DMS153 (cell line): ENCODE measurements at regions not wholly inside any gene's neighbourhood (a gene's known extent, or its start where the extent isn't known, plus 50 kb on each side); places are given as distances from the start of the nearest gene placed in this dataset.

ENCODE experiments used
- DNase-seq: peaks from one replicate; lab custom pipeline; 2025; lab: John Stamatoyannopoulos, UW

GRCh38 chr18:40553029-40553428 lies 1402.0 kb upstream of the PIK3C3 start:
- no peak for DNase-seq

- DNase-seq = no peak
These were observed 1408.2 kb upstream of the PIK3C3 start for GRCh38 chr18:40546875-40547274.

DNA sequence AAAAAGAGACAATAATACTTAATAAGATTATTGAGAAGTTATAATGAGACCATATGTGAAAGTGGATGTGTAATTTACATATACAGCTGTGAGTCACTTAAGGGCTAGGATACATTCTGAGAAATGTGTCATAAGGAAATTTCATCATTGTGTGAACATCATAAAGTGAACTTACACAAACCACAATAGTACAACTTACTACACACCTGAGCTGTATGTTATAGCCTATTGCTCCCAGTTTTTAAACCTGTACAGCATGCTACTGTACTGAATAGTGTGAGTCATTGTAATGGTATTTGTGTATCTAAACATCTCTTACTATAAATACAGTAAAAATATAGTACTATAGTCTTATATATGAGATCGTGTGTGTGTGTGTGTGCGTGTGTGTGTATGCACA lies 1420.3 kb upstream of the PIK3C3 start:
- DNase-seq = no peak

DNA sequence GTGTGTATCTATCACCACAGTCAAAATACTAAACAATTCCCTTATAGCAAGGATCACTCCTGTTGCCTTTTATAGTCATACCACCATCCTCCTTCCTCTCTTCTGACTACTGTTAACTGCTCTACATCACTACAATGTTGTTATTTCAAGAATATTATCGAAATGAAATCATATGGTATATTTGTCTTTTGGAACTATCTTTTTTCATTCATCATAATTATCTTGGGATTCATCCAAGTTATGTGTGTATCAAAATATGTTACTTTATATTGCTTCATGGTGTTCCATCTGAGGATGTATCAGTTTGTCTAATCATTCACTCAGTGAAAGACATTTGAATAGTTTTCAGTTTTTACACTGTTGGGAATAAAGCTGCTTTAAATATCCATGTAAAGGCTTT lies 1423.0 kb upstream of the PIK3C3 start:
- no peak for DNase-seq

DNA sequence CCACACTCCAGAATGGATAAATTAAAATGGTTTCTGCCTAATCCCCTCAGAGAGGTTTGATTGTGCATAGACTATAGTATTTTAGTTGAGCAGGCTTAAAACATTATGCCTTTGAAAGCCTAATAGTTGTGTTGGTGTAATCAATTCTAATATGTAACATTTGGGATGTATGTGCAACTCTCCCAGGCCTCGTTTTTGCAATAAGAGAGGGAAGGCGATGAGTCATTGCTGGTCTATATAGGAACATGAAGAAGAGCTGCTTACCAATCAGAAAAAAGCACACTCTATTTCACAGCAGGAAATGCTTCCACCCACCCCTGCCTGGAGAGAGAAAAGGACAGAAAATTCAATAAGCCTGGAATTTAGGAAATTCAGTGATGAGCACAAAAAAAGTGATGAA lies 1424.0 kb upstream of the PIK3C3 start:
- DNase-seq = no peak

- DNase-seq = no peak
These were observed 1425.6 kb upstream of the PIK3C3 start for GRCh38 chr18:40529478-40529877.

DNA sequence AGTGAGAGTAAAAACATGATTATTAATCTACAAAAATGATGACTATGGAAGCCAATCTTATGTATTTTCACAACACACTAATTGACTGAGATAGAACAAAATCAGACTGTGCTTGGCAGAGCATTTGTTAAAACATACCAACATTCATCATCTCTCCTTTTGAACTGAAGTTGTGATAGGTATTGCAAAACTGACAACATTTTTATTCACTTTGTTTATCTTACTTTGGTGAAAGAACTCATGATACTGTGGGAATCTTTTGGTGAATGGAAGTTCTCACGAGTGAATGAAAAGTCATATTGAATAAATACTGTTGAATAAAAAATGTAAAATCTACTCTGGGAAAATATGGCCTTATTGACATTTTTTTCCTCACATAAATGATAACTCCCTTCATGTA lies 1430.2 kb upstream of the PIK3C3 start:
- no peak for DNase-seq

- no peak for DNase-seq
These were observed 1431.7 kb upstream of the PIK3C3 start for GRCh38 chr18:40523287-40523686.

DNA sequence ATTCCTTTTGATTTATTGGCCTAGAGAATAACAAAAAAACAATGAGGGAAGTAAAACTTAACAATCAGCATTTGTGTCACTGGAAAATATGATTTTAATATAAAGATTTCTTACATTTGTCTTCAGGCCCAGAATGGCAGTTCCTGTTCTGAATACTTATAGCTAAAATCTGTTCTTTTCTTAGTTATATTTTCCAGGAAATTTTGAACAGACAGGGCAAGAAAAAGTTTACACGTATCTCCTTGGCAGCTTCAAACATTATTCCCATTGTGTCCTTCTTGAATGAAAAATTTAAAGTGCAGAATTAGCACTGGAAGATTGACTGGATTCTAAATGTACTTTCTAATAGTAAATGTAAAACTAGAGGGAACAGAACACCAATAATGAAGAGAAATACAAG lies 1454.0 kb upstream of the PIK3C3 start:
- DNase-seq = no peak

DNA sequence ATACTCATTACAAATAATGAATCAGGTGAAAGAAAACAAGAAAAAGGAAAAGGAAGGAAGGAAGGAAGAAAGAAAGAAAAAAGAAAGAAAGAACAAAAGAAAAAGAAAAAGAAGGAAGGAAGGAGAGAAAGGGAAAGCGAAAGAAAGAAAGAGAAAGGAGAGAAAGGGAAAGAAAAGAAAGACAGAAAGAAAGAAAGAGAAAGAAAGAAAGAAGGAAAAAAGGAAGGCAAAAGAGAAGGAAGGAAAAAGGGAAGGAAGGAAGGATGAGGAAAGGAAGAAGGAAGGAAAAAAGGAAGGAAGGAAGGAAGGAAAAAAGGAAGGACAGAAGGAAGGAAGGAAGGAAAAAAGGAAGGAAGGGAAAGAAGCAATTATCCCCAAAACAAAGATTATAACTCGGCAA lies 1460.4 kb upstream of the PIK3C3 start:
- no peak for DNase-seq

GRCh38 chr18:40493316-40493715 lies 1461.7 kb upstream of the PIK3C3 start:
- no peak for DNase-seq

DNA sequence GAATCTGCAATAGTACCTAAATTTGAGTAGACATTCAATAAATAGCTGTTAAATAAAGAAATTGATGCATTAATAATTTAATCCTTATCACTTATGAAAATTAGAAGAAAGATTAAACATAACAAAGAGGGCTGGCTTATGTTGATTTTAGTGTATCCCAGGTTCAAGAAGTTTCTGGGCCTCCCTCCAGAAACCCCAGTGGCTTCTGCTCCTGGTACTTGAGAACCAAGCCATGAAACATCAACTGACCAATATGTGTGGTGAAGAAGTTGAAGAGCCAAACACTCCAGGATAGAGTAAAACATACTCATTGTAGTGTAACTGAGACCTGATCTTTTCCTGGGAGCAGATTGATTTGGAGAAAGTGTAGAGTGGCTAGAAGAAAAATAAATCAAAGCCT lies 1465.7 kb upstream of the PIK3C3 start:
- DNase-seq = no peak

DNA sequence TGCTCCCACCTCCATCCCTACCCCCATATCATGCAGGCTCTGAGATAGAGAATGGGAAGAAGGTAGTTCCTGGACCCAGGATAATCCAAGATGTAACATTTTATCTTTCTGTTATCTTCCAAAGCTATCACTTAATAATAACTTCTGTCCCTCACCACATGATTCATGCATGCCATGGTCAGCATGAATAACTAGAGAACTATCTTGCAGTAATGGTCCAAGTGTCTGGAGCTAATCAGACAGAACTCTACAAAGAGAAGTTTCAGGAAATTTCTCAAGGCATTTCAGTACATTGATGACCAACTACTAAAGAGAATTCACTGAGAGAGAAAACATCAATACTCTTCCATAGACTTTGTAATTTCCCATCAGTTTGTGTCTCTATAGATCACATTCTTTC lies 1469.7 kb upstream of the PIK3C3 start:
- DNase-seq = no peak

DNA sequence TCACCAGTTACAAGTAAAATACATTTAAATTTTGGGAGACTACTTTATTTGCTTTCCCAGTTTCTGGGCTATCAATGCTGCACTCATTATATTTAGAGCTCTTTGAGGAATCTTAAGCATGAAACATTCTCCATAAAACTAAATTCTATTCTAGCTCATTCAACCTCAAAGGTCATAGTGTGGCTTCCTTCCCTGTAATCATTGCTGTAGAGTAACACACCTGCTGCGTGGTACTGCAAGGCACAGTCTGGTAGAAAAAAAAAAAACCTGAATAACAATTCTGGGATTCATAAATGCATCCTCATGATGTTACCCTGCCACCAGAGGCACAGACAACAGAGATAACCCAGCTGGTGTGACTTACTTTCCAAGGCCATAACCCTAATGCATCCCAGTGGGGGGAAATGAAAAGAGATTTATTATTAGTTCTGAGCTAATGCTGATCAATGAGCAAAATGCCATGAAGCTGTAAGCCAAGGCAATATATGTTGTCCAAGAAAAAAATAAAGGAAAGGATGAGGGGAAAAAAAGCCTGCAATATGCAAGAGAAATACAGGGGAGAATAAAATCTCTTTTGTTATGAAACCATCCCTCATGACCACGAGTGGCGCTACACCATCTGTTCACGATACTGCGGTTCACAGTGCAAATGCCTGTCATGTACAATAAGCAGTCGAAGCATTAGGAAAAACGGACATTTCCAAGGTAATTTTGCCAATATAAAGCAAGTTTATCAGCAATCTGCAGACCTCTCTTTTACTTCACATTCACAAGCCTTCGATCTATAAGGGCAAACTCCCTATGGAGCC lies 1481.6 kb upstream of the PIK3C3 start:
- no peak for DNase-seq

DNA sequence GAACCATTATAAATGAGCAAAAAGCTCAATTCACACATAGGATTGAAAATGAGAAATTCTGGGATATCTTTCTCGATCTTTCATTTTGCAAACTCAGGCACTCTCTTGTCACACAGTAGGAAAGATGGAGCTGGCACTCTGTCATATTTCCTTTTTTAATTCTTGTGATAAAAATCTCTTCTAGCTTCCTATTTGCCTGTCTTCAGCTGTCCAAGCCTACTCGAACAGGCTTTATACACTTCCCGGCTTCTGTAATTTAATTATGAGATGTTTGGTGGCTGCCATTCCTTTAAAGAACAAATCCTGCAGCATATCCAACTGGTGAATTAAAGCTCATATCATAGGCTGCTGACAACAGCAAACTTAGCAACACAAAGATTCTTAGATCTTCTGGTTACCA lies 1484.3 kb upstream of the PIK3C3 start:
- no peak for DNase-seq

DNA sequence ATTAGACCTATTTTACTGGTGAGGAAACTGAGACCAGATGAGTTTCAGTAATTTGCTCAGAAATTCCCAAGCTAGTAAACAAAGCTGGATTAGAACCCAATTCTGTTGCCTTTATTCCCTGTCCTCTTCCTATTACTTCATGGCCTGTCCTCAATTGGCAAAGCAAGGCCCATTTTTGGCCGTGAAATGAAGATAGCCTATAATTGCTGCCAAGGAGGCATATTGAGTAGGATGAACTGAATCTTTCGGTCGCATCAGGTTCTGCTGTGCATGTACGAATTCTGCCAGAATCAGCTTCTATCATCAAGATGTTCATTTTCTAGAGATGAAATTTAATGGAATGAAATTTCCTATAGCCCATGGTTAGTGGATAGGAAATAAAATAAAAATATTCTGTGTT lies 1485.2 kb upstream of the PIK3C3 start:
- no peak for DNase-seq

DNA sequence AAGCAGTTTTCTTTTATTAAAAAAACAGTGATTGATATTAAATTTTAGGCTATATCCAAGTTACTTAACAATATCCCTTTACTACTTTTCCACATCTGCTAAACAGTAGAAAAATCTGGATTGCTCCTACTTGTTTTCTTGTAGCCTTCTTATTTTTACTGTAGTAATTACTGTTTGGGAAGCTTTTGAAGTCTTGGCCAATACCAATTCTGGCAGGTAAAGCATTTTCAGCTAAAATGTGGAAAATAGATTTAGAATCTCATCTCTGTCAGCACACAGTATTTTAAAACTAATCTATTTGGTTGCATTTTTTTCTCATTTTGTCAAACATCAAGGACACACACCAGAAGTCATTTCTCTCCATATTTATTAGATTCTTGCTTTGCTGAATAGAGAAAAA lies 1485.7 kb upstream of the PIK3C3 start:
- DNase-seq = no peak

DNA sequence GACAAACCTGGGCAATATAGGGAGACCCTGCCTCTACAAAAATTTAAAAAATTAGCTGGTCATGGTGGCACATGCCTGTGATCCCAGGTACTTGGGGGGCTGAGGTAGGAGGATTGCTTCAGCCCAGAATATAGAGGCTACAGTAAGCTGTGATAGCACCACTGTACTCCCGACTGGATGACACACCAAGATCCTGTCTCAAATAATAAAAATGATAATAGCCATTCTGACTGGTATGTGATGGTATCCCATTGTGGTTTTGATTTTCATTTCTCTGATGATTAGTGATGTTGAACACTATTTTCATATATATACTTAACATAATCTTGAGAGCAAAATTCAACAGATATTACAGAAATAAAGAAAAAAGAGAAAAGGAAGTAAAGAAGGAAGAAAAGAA lies 1491.0 kb upstream of the PIK3C3 start:
- no peak for DNase-seq

DNA sequence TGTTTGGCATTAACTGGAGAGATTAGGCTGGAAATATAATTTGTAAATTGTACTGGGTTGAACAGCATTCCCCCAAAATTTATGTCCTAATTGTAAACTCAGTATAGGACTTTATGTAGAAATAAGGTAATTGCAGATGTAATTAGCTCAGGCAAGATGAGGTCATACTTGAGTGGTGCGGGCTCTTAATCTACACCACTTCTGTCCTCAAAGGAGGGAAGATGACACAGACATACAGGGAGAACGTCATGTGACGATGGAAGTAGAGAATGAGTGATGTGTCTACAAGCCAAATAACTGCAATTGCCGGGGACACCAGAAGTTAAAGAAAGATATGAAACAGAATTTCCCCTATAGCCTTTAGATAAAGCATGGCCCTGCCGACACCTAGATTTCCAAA lies 1501.1 kb upstream of the PIK3C3 start:
- DNase-seq = no peak

DNA sequence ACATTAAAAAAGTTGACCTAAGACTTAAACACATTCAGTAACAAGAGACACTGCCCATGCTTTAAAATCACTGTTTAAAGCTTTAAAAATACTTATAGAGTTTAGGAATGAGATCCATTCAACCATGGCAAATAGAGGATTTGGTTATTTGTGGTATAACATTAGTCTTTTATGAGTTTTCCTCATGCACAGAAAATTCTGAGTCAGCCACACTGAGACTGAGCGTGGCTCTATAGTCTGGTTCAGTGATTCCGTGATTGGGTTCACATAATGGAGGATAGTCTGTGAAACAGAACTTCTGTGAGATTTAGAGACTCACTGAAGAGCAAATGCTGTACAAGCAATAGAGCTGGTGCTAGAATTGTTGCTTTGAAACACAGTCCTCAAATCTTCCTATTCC lies 1502.4 kb upstream of the PIK3C3 start:
- DNase-seq = no peak

DNA sequence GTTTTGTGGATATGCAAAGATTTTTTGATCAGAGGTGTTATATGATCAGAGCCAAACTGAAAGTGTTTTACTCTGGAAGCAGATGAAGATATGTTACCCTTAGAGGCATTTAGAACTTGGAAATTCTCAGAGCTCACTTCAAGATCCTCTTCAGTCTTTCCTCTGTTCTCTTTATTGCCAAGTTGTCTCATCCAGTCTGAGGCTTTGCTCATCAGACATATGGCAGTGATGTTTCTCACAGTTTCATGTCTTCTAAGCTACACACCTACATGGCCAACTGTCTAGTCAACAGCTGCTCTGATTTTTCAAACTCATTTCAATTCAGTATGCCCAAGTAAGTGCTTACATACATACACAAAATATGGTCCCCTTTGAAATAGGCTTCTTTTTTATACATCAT lies 1504.3 kb upstream of the PIK3C3 start:
- DNase-seq = no peak

- DNase-seq = no peak
These were observed 1507.2 kb upstream of the PIK3C3 start for GRCh38 chr18:40447820-40448219.

GRCh38 chr18:40440088-40440487 lies 1514.9 kb upstream of the PIK3C3 start:
- DNase-seq = no peak

DNA sequence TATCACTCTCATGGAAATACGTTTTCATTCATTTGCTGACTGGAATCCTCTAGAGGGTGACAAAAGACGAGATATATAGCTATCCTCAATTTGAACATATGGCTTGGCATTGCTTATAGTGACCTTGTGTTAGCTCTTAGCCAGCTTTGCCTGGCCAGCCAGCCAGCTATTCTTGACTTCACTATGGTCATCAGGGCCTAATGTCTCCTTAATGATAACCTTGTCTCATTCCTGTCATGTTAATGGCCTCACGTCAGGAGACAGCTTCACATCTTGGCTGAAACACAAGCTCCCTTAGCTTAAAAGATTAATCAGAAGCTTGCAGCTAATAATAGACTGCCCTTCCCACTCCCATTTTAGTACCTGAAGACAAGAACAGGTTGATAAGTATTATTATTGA lies 1517.5 kb upstream of the PIK3C3 start:
- no peak for DNase-seq
